BE2C (cell line): ENCODE measurements at regions not wholly inside any gene's neighbourhood (a gene's known extent, or its start where the extent isn't known, plus 50 kb on each side); places are given as distances from the start of the nearest gene placed in this dataset.

Experiments
- DNase-seq: peaks from one replicate; pipeline ENCODE4 v3.0.0-alpha.2; 2020
- H3K27me3 ChIP-seq: fragments of 250-450 bp; sonication (Bioruptor Pico); 2 replicates; pipeline ENCODE4 v1.5.1; 2020; ENCODE audit warnings: mild to moderate bottlenecking
- H3K36me3 ChIP-seq: fragments of 250-450 bp; sonication (Bioruptor Pico); 2 replicates; pipeline ENCODE4 v1.5.1; 2020; ENCODE audit warnings: mild to moderate bottlenecking
- H3K4me1 ChIP-seq: fragments of 250-450 bp; sonication (Bioruptor Pico); 2 replicates; pipeline ENCODE4 v1.5.1; 2020
- H3K4me3 ChIP-seq: 2 replicates; pipeline ENCODE4 v1.5.1; 2011; ENCODE audit warnings: low read depth, low read length
- H3K9me3 ChIP-seq: fragments of 250-450 bp; sonication (Bioruptor Pico); 2 replicates; pipeline ENCODE4 v1.5.1; 2020
- CTCF ChIP-seq: IDR thresholded peaks from 2 replicates; pipeline ENCODE4 v1.5.1; 2012; ENCODE audit warnings: mild to moderate bottlenecking, low read depth, low read length

- DNase-seq = no peak
- no peak overlapping the region for H3K4me3 ChIP-seq
- no peaks in the 10 kb centered on the region for H3K9me3 ChIP-seq
- no peaks in the 10 kb centered on the region for H3K27me3 ChIP-seq
- no peak for TF ChIP-seq CTCF
- H3K36me3 ChIP-seq = no peaks in the 10 kb centered on the region
- no peaks in the 10 kb centered on the region; the same call in 1 of the 2 replicates for H3K4me1 ChIP-seq
These were observed 60.8 kb upstream of the SMNDC1 start for GRCh38 chr10:110365356-110366143.

- Histone ChIP-seq H3K4me3 (no peak overlapping the region), H3K27me3 (no peaks in the 10 kb centered on the region), H3K36me3 (no peaks in the 10 kb centered on the region), H3K4me1 (no peaks in the 10 kb centered on the region; the same call in 1 of the 2 replicates), H3K9me3 (no peaks in the 10 kb centered on the region)
- no peak for TF ChIP-seq CTCF
- no peak for DNase-seq
These were observed 61.9 kb upstream of the SMNDC1 start for GRCh38 chr10:110366635-110367034.

- no peak for DNase-seq
- TF ChIP-seq CTCF = no peak
These were observed 63.3 kb upstream of the SMNDC1 start for GRCh38 chr10:110368002-110368401.

GRCh38 chr10:110368556-110368955, 63.8 kb upstream of the SMNDC1 start:
- Histone ChIP-seq H3K36me3 (no peaks in the 10 kb centered on the region), H3K27me3 (no peaks in the 10 kb centered on the region), H3K9me3 (no peaks in the 10 kb centered on the region), H3K4me3 (no peak overlapping the region), H3K4me1 (no peaks in the 10 kb centered on the region; the same call in 1 of the 2 replicates)
- no peak for DNase-seq
- no peak for TF ChIP-seq CTCF

More at GRCh38 chr10:110368002-110368401, 63.3 kb upstream of the SMNDC1 start:
- H3K36me3 ChIP-seq = no peaks in the 10 kb centered on the region
- no peaks in the 10 kb centered on the region for H3K27me3 ChIP-seq
- H3K4me3 ChIP-seq = no peak overlapping the region
- no peaks in the 10 kb centered on the region for H3K9me3 ChIP-seq
- H3K4me1 ChIP-seq = no peaks in the 10 kb centered on the region; the same call in 1 of the 2 replicates

GRCh38 chr10:110370006-110370405, 65.3 kb upstream of the SMNDC1 start:
- Histone ChIP-seq H3K4me1 (no peaks in the 10 kb centered on the region), H3K27me3 (no peaks in the 10 kb centered on the region), H3K9me3 (no peaks in the 10 kb centered on the region), H3K4me3 (no peak overlapping the region), H3K36me3 (no peaks in the 10 kb centered on the region)
- TF ChIP-seq CTCF = no peak
- no peak for DNase-seq

GRCh38 chr10:110372656-110373055, 67.9 kb upstream of the SMNDC1 start:
- Histone ChIP-seq H3K27me3 (no peaks in the 10 kb centered on the region), H3K4me1 (no peaks in the 10 kb centered on the region), H3K4me3 (no peak overlapping the region), H3K36me3 (no peaks in the 10 kb centered on the region), H3K9me3 (no peaks in the 10 kb centered on the region)
- no peak for TF ChIP-seq CTCF
- no peak for DNase-seq
